ENCODE measurements at regions not wholly inside any gene's neighbourhood (a gene's known extent, or its start where the extent isn't known, plus 50 kb on each side); places are given as distances from the start of the nearest gene placed in this dataset.
"Not testable (repeated sequence)": the region's sequence is repeated elsewhere in the genome, so short reads cannot be mapped to it uniquely, and the experiment has no call there.

DNA sequence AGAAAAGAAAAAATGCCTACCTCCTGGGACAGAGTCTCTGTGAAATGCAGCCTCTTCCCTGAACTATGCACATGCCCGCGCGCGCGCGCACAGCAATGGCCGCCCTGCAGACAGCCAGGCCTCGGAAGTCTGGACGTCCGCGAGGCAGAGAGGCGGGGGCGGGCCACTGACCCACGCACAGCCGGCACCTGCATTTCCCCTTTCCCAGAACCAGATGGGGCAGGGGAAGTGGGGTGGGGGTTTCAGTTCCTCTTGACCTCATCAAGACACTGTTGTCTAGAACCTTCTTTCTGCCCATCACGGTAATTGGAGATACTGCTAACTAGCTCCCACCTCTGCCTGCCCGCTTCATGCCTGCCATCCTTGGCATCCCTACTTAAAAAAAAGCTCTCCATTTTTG lies 5435.0 kb upstream of the TPTE start:
- not testable (repeated sequence) for H3K4me1 ChIP-seq (ENCODE audit: low read depth, poor library complexity, severe bottlenecking); H3K4me3 ChIP-seq (IDR thresholded peaks at IDR 0.05; ENCODE audit: insufficient read depth, low read depth, low read length); H3K36me3 ChIP-seq (ENCODE audit: insufficient read depth); H3K9ac ChIP-seq; H4K20me1 ChIP-seq (ENCODE audit: insufficient read depth); H3K79me2 ChIP-seq (ENCODE audit: insufficient read depth, low read depth); H3K27ac ChIP-seq; H3K4me2 ChIP-seq; H2AFZ ChIP-seq (ENCODE audit: low read depth); H3K27me3 ChIP-seq (ENCODE audit: insufficient read depth, low read depth)

DNA sequence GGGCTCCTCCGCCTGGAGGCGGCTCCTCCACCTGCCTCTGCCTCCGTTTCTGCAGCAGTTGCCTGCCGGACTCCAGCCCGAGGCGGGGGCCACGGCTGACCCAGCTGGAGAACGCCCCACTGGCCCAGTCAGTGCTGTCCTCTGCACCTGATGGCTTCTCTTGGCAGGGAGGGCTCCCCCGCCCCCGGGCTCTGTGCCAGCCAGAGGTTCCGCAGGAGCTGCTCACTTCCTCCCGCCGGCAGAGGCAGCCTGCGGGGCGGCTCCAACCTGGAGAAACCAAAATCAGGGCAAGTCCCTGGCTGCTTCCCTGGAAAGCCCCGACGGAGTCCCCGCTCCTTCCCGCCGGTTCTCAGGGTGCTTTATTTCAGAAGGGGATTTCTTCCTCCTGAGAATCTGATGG lies 5432.6 kb upstream of the TPTE start:
- not testable (repeated sequence) for H3K4me2 ChIP-seq; H3K4me1 ChIP-seq (ENCODE audit: low read depth, poor library complexity, severe bottlenecking); H3K27ac ChIP-seq; H2AFZ ChIP-seq (ENCODE audit: low read depth); H3K4me3 ChIP-seq (IDR thresholded peaks at IDR 0.05; ENCODE audit: insufficient read depth, low read depth, low read length); H3K27me3 ChIP-seq (ENCODE audit: insufficient read depth, low read depth); H3K9ac ChIP-seq; H3K79me2 ChIP-seq (ENCODE audit: insufficient read depth, low read depth); H4K20me1 ChIP-seq (ENCODE audit: insufficient read depth); H3K36me3 ChIP-seq (ENCODE audit: insufficient read depth)

DNA sequence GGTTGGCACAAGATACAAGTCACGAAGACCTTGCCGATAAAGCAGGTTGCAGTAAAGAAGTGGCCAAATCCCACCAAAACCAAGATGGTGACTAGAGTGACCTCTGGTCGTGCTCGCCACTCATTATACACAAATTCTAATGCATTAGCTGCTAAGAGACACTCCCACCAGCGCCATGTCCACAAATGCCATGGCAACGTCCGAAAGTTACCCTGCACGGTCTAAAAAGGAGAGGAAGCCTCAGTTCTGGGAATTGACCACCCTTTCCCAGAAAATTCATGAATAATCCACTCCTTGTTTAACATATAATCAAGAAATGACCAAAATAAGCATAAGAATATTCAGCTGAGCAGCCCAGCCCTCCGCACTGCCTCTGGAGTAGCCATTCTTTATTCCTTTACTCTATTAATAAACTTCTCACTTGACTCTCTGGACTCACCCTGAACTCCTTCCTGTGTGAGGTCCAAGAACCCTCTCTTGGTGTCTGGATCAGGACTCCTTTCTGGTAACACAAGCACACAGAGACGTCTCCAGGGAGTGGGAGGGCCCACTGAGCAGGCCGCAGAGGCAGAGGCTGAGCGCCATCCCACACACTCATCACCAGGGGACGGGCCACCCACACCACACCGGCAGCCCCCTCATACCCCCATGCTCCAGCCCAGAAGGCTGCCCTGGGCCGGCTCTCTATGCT lies 5431.8 kb upstream of the TPTE start:
- H2AFZ ChIP-seq (ENCODE audit: low read depth); H4K20me1 ChIP-seq (ENCODE audit: insufficient read depth); H3K27ac ChIP-seq; H3K27me3 ChIP-seq (ENCODE audit: insufficient read depth, low read depth); H3K4me1 ChIP-seq (ENCODE audit: low read depth, poor library complexity, severe bottlenecking); H3K36me3 ChIP-seq (ENCODE audit: insufficient read depth); H3K4me2 ChIP-seq; H3K9ac ChIP-seq; H3K79me2 ChIP-seq (ENCODE audit: insufficient read depth, low read depth); H3K4me3 ChIP-seq (IDR thresholded peaks at IDR 0.05; ENCODE audit: insufficient read depth, low read depth, low read length): not testable (repeated sequence)

DNA sequence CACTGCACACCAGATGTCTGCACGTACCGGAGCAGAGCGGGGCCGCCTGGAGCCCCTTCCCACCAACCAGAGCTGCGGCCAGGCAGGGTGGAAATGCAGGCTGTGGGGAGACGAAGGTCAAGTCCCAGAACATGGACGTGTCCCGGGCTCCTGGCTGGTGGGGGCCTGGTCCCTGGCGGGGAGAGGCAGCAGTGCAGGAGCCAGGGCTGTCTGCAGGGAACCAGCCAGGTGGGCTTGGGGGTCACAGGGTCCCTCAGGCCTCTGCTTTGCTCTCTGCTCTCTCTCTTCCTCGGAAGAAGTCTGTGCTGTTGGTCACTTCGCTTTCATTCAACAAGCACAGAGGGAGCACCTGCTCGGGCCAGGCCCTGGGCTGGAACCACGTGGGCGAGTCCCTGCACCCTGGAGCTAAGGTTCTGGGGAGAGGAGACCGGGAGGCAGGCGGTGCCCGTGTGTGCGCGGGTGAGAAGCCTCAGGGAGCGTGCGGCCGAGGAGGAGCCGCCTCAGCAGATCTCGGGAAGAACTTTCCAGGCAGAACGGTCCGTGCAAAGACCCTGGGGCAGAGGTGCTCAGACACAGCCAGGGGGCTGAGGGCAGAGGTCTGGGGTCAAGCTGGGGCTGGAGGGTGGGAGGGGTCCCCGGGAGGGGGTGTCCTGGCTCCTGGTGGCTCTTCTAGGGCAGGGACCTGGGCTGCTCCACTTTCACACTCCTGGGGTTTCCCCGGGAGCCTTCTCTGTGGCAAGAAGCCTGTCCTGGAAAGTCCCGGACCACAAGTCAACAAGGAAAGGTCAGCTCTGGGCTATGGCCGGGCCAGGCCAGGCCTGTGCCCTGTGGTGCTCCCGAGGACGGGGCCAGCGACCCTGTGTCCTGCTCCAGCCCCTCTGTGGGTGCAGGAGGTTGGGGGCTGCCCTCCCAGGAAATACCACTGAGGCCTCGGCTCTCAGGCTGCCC lies 5431.0 kb upstream of the TPTE start:
- not testable (repeated sequence) for H3K36me3 ChIP-seq (ENCODE audit: insufficient read depth); H3K4me3 ChIP-seq (IDR thresholded peaks at IDR 0.05; ENCODE audit: insufficient read depth, low read depth, low read length); H2AFZ ChIP-seq (ENCODE audit: low read depth); H3K27me3 ChIP-seq (ENCODE audit: insufficient read depth, low read depth); H3K27ac ChIP-seq; H3K79me2 ChIP-seq (ENCODE audit: insufficient read depth, low read depth); H3K9ac ChIP-seq; H4K20me1 ChIP-seq (ENCODE audit: insufficient read depth); H3K4me1 ChIP-seq (ENCODE audit: low read depth, poor library complexity, severe bottlenecking)
- H3K4me2 ChIP-seq, result peak overlapping the region; percentile 33; the same call in 1 of the 2 replicates

GRCh38 chr21:5091274-5091673 lies 5430.1 kb upstream of the TPTE start:
- H3K9ac ChIP-seq; H3K27me3 ChIP-seq (ENCODE audit: insufficient read depth, low read depth); H3K4me2 ChIP-seq; H3K79me2 ChIP-seq (ENCODE audit: insufficient read depth, low read depth); H3K4me3 ChIP-seq (IDR thresholded peaks at IDR 0.05; ENCODE audit: insufficient read depth, low read depth, low read length); H3K27ac ChIP-seq; H3K4me1 ChIP-seq (ENCODE audit: low read depth, poor library complexity, severe bottlenecking); H2AFZ ChIP-seq (ENCODE audit: low read depth); H3K36me3 ChIP-seq (ENCODE audit: insufficient read depth); H4K20me1 ChIP-seq (ENCODE audit: insufficient read depth): not testable (repeated sequence)

DNA sequence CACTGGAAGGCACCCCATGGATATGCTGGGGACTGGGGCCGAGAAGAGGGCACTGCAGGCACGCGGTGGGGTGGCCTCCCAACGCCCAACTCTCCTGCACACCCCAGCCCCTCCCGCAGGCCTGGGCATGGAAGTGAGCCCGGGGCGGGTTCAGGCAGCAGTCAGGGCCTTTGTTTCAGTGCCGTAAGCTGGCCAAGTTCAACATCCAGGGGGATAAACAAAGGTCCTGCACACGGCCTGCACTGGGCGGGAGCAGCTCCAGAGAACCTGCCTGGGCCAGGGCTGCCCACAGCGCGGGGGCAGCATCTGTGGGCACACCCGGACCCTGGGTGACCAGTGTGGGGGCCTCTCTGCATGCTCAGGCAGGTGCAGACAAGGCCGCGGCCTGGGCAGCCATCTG lies 5425.8 kb upstream of the TPTE start:
- not testable (repeated sequence) for H3K4me3 ChIP-seq (IDR thresholded peaks at IDR 0.05; ENCODE audit: insufficient read depth, low read depth, low read length); H3K9ac ChIP-seq; H3K4me2 ChIP-seq; H3K4me1 ChIP-seq (ENCODE audit: low read depth, poor library complexity, severe bottlenecking); H3K27me3 ChIP-seq (ENCODE audit: insufficient read depth, low read depth); H3K27ac ChIP-seq; H3K36me3 ChIP-seq (ENCODE audit: insufficient read depth); H2AFZ ChIP-seq (ENCODE audit: low read depth); H3K79me2 ChIP-seq (ENCODE audit: insufficient read depth, low read depth); H4K20me1 ChIP-seq (ENCODE audit: insufficient read depth)

DNA sequence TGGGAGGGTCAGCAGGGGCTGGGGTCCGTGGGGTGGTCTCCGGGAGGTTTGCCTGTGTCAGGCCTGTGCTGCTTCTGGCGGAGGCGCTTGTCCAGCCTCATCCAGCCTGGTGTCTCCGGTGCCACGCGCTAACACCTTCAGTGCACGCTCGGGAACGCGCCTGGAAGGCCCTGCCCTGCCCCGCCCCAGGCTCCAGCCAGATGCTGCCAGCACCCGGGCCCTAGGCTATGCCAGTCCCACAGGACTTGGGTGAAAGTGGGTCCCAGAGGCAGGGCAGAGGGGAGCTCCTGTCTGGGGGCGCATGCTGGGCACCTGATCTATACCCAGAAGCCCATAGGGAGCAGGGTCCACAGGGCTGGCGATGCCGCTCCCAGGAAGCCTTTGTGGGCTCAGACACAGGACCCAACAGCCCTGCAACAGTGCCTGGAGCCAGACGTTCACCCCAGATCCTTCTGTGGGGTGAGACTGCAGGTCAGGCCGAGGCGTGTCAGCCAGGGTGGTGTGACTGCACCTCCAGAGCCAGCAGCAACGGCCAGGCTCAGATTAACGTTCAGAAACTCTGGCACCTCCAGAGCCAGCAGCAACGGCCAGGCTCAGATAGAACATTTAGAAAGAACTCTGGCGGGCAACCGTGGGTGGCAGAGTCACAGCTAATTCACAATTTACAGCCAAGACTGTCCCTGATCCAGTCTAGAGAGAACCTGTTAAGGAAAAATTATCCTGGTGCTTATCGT lies 5423.2 kb upstream of the TPTE start:
- not testable (repeated sequence) for H3K27me3 ChIP-seq (ENCODE audit: insufficient read depth, low read depth); H3K9ac ChIP-seq; H3K4me2 ChIP-seq; H3K4me1 ChIP-seq (ENCODE audit: low read depth, poor library complexity, severe bottlenecking); H2AFZ ChIP-seq (ENCODE audit: low read depth); H3K36me3 ChIP-seq (ENCODE audit: insufficient read depth); H3K79me2 ChIP-seq (ENCODE audit: insufficient read depth, low read depth); H3K27ac ChIP-seq; H3K4me3 ChIP-seq (IDR thresholded peaks at IDR 0.05; ENCODE audit: insufficient read depth, low read depth, low read length); H4K20me1 ChIP-seq (ENCODE audit: insufficient read depth)

DNA sequence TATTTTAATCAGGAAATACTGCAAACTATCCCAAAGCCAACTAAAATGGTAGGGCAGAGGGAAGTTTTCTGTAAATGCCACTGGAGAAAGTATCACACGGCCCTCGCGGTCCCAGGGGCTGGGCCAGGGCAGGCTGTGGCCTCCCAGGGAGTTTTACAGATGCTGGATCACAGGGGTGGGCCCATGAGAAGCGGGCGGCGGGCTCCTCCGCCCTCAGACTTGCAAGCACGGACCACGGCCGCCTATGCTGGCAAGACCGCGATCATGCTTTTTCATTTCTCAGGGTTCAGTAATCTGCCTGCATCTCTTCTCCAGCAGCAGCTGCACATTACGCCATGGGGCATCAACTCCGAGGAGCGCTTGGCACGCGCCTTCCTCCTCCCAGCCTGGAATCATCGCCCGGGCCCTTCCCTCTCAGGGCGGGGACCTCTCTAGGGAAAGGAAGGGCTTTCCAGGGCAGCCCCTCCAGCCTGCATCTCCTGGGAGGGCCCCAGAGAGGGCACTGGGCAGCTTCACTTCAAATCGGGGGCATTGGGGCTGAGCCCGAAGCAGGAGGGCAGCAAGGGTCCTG lies 5420.7 kb upstream of the TPTE start:
- H2AFZ ChIP-seq (ENCODE audit: low read depth); H3K79me2 ChIP-seq (ENCODE audit: insufficient read depth, low read depth); H3K36me3 ChIP-seq (ENCODE audit: insufficient read depth); H3K9ac ChIP-seq; H3K27ac ChIP-seq; H3K4me2 ChIP-seq; H3K4me1 ChIP-seq (ENCODE audit: low read depth, poor library complexity, severe bottlenecking); H4K20me1 ChIP-seq (ENCODE audit: insufficient read depth); H3K27me3 ChIP-seq (ENCODE audit: insufficient read depth, low read depth); H3K4me3 ChIP-seq (IDR thresholded peaks at IDR 0.05; ENCODE audit: insufficient read depth, low read depth, low read length): not testable (repeated sequence)

GRCh38 chr21:5101749-5102148 lies 5419.6 kb upstream of the TPTE start:
- H3K4me1 ChIP-seq (ENCODE audit: low read depth, poor library complexity, severe bottlenecking); H3K36me3 ChIP-seq (ENCODE audit: insufficient read depth); H3K4me2 ChIP-seq; H3K9ac ChIP-seq; H3K79me2 ChIP-seq (ENCODE audit: insufficient read depth, low read depth); H2AFZ ChIP-seq (ENCODE audit: low read depth); H3K4me3 ChIP-seq (IDR thresholded peaks at IDR 0.05; ENCODE audit: insufficient read depth, low read depth, low read length); H4K20me1 ChIP-seq (ENCODE audit: insufficient read depth); H3K27ac ChIP-seq; H3K27me3 ChIP-seq (ENCODE audit: insufficient read depth, low read depth): not testable (repeated sequence)
